HG03095 (cell line): ENCODE measurements at regions not wholly inside any gene's neighbourhood (a gene's known extent, or its start where the extent isn't known, plus 50 kb on each side); places are given as distances from the start of the nearest gene placed in this dataset.

ENCODE experiments used
- ATAC-seq: cut with Tn5 transposase; IDR thresholded peaks from one replicate; pipeline ENCODE4 v1.9.1; 2021; ENCODE audit warnings: moderate library complexity; ENCODE audit not compliant: unreplicated experiment

DNA sequence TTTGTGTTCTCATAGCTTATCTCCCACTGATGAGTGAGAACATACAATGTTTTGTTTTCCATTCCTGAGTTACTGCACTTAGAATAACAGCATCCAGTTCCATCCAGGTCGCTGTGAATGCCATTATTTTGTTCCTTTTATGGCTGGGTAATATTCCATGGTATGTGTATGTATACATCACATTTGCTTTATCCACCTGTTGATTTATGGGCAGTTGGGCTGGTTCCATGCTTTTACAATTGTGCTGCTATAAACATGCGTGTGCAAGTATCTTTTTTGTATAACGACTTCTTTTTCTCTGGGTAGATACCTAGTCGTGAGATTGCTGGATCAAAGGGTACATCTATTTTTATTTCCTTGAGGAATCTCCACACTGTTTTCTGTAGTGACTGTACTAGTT is 74.8 kb downstream of the ZNF280B start:
- ATAC-seq, result no peak
